ENCODE measurements at regions not wholly inside any gene's neighbourhood (a gene's known extent, or its start where the extent isn't known, plus 50 kb on each side); places are given as distances from the start of the nearest gene placed in this dataset.

DNA sequence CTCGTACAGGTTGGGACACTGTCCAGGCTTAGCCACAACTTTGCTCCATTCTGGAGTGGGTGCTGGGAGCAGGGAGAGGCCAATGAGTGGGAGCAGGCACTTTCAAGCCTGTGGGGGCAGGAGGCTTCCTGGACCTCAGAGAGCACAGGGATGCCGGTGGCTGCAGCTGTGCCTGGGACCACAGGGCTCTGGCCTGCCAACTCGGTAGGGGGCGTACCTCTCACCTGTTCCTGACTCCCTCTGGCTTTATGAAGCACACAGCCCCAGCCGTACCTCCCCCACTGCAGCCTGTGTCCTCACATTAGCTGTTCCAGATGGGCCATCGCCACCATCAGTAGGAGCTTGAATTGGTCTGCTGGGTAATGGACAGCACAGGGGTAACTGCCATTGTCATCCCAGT, 278.7 kb upstream of the KLHL1 start:
- Histone ChIP-seq H3K9me3 (no peaks in the 10 kb centered on the region), H3K36me3 (replicated peaks in 1 of 2; ENCODE audit: control insufficient read depth in 1 of 2, insufficient read depth in 2 of 2, low read length in 1 of 2) (no peaks in the 10 kb centered on the region), H3K27me3 (ENCODE audit: insufficient read depth) (no peaks in the 10 kb centered on the region), H3K4me2 (no peak overlapping the region), H2AFZ (ENCODE audit: low read depth) (no peak overlapping the region), H3K4me1 (ENCODE audit: control insufficient read depth in 1 of 2, insufficient read depth in 2 of 2, low read depth in 1 of 2, low read length in 1 of 2) (no peaks in the 10 kb centered on the region; a peak in 2 of 4 replicates), H3K27ac (ENCODE audit: low read depth in 2 of 2, low read length in 1 of 2) (no peak overlapping the region), H3K4me3 (ENCODE audit: low read depth in 2 of 2, low read length in 1 of 2) (no peak overlapping the region), H3F3A (replicated peaks; ENCODE audit: insufficient read depth) (no peaks in the 10 kb centered on the region), H3K9ac (no peak overlapping the region), H4K20me1 (ENCODE audit: insufficient read depth) (no peaks in the 10 kb centered on the region), H3K79me2 (ENCODE audit: insufficient read depth) (no peaks in the 10 kb centered on the region), H3K9me2 (no peaks in the 10 kb centered on the region)
- WGBS (ENCODE audit: low lambda C conversion rate) = 40% methylated on average over 1 of the region's 6 CpGs
- CTCF ChIA-PET = no interaction called here
- no peak for DNase-seq
- POLR2A ChIA-PET = no interaction called here
- TF ChIP-seq ELF1 (IDR thresholded peaks at IDR 0.05) = no peak
- TF ChIP-seq NRF1 (IDR thresholded peaks at IDR 0.05; ENCODE audit: low read depth, low read length) = no peak
- TF ChIP-seq YY1 (IDR thresholded peaks at IDR 0.05; ENCODE audit: low read depth) = no peak
- TF ChIP-seq SIN3A (IDR thresholded peaks at IDR 0.05; ENCODE audit: borderline replicate concordance, low read depth, low read length) = no peak
- TF ChIP-seq TAF1 (IDR thresholded peaks at IDR 0.05; ENCODE audit: borderline replicate concordance, low read depth, low read length) = no peak
- no peak for TF ChIP-seq CHD2 (IDR thresholded peaks at IDR 0.05; ENCODE audit: low read length, partially characterized antibody)
- no peak for TF ChIP-seq IRF3 (IDR thresholded peaks at IDR 0.05; ENCODE audit: low read depth, low read length)
- no peak for TF ChIP-seq USF1 (IDR thresholded peaks at IDR 0.05; ENCODE audit: borderline replicate concordance, low read depth)
- TF ChIP-seq REST (IDR thresholded peaks at IDR 0.05; ENCODE audit: low read depth, low read length) = no peak
- no peak for TF ChIP-seq MXI1 (IDR thresholded peaks at IDR 0.05; ENCODE audit: low read depth, low read length)
- no peak for TF ChIP-seq EP300 (IDR thresholded peaks at IDR 0.05; ENCODE audit: borderline replicate concordance in 1 of 2, low read depth in 1 of 2, low read length in 1 of 2)
- no peak for TF ChIP-seq RAD21 (IDR thresholded peaks at IDR 0.05; ENCODE audit: low read length)
- TF ChIP-seq, protein P1, sequence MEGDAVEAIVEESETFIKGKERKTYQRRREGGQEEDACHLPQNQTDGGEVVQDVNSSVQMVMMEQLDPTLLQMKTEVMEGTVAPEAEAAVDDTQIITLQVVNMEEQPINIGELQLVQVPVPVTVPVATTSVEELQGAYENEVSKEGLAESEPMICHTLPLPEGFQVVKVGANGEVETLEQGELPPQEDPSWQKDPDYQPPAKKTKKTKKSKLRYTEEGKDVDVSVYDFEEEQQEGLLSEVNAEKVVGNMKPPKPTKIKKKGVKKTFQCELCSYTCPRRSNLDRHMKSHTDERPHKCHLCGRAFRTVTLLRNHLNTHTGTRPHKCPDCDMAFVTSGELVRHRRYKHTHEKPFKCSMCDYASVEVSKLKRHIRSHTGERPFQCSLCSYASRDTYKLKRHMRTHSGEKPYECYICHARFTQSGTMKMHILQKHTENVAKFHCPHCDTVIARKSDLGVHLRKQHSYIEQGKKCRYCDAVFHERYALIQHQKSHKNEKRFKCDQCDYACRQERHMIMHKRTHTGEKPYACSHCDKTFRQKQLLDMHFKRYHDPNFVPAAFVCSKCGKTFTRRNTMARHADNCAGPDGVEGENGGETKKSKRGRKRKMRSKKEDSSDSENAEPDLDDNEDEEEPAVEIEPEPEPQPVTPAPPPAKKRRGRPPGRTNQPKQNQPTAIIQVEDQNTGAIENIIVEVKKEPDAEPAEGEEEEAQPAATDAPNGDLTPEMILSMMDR (IDR thresholded peaks at IDR 0.05) = no peak
- TF ChIP-seq MEF2A (IDR thresholded peaks at IDR 0.05; ENCODE audit: borderline replicate concordance, low read depth) = no peak
- TF ChIP-seq RFX5 (IDR thresholded peaks at IDR 0.05; ENCODE audit: low read length) = no peak
- no peak for TF ChIP-seq FOSL2 (IDR thresholded peaks at IDR 0.05; ENCODE audit: borderline replicate concordance, low read depth)
- TF ChIP-seq, protein P2, sequence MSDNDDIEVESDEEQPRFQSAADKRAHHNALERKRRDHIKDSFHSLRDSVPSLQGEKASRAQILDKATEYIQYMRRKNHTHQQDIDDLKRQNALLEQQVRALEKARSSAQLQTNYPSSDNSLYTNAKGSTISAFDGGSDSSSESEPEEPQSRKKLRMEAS (IDR thresholded peaks at IDR 0.05; ENCODE audit: low read depth) = no peak
- TF ChIP-seq JUND (IDR thresholded peaks at IDR 0.05) = no peak
- TF ChIP-seq GATA2 (CRISPR knock-in tag; IDR thresholded peaks at IDR 0.05) = no peak
- TF ChIP-seq PBX3 (IDR thresholded peaks at IDR 0.05) = no peak
